ENCODE measurements at regions not wholly inside any gene's neighbourhood (a gene's known extent, or its start where the extent isn't known, plus 50 kb on each side); places are given as distances from the start of the nearest gene placed in this dataset.

DNA sequence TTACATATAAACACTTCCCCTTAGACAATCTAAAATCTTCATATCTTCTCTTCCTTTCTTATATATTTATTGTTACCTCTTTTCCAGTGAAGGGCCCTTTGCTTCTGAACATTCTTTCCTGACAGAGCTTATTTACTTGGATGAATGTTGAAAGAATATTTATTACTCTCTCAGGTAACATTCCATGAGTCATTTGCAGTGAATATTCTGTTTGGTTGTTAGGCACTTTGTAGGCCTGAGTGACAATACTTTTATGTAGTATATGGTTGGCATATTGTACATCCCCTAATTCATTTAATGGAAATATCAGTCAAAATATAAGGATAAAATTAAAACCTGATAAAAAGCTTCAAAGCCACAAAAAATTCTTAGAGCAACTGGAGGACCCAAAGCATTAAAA, 260.9 kb upstream of the KCNMB2 start:
- DNase-seq (ENCODE audit: low read depth), result no peak

GRCh38 chr3:178275793-178276192, 260.4 kb upstream of the KCNMB2 start:
- DNase-seq (ENCODE audit: low read depth), result no peak

DNA sequence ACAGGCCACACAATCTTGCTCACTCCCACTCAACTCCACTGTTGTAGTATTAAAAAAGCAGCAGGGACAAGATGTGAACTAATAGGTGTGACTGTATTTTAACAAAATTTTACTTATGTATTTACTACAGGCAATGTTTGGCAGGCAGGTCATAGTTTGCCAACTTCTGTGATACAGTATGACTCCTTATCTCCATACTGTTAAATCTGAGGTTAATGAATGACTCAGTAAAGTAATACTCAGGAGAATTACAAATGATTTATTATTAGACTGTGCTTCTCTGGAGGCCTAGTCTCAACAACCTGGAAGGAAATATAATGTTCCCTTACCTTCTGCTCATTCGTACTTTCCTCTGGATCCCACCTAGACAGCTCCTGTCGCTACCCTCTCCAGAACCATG, 258.6 kb upstream of the KCNMB2 start:
- no peak for DNase-seq (ENCODE audit: low read depth)

DNA sequence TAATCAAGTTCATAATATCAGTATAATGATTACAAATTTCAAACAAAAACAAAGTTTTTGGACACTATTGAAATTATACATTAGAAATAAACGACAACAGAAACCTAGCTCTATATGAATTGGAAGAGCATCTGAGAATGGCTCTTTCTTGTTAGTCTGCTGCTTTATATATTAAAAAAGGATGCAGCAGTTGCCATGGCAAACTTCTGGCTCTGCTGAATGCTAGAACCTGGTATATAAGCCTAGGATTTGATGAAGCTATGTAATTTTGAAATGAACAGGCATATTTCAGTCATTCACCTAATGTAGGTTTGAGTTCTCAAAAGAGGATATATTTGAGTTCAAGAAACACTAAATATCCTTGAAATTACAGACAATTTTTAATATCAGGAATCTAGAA, 252.7 kb upstream of the KCNMB2 start:
- DNase-seq (ENCODE audit: low read depth), result no peak

- no peak for DNase-seq (ENCODE audit: low read depth)
These were observed 252.1 kb upstream of the KCNMB2 start for GRCh38 chr3:178284181-178284580.

DNA sequence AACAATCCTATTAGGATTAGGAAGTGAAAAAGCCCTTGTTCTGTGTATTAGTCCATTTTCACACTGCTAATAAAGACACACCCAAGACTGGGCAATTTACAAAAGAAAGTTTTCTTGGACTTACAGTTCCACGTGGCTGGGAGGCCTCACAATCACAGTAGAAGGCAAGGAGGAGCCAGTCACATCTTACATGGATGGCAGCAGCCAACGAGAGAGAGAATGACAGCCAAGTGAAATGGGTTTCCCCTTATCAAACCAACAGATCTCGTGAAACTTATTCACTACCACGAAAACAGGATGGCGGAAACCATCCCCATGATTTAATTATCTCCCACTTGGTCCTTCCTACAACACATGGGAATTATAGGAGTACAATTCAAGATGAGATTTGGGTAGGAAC, 248.2 kb upstream of the KCNMB2 start:
- no peak for DNase-seq (ENCODE audit: low read depth)

GRCh38 chr3:178289544-178290160, 246.6 kb upstream of the KCNMB2 start:
- DNase-seq (ENCODE audit: low read depth), result no peak

DNA sequence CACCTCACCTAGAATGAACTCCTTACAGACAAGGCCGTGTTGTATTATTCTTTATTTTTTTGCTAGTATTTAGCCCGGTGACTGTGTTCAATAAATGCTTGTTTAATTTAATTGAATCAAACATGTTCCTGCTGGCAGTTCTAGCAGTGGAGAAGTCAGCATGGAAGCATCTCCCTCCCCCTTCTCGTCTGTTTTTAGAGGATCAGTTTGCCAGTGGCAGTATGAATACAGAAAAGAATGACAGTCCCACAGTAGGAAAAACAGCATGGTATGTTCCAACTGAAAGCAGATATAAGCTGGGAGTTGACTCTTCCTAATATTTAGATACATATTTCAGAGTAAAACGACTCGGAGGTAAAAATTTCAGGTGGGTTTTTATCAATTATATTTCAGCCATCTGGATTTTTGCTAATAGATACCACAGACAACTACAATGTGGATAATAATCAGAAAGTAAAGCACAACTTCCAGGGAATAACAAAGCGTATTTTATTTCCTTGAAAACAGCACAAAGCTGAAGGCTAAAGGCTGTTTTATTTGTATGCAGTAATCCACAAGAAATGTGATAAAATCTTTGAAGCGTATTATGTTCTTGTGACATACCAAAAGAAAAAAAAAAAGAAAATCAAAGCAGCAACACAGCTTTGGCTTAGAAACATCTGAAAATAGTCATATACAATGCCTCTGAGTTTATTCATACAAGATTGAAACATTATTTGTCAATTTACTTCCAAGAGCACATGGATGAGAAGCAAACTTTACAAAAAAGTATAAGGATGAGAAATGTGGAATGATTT, 244.5 kb upstream of the KCNMB2 start:
- DNase-seq (ENCODE audit: low read depth), result no peak

DNA sequence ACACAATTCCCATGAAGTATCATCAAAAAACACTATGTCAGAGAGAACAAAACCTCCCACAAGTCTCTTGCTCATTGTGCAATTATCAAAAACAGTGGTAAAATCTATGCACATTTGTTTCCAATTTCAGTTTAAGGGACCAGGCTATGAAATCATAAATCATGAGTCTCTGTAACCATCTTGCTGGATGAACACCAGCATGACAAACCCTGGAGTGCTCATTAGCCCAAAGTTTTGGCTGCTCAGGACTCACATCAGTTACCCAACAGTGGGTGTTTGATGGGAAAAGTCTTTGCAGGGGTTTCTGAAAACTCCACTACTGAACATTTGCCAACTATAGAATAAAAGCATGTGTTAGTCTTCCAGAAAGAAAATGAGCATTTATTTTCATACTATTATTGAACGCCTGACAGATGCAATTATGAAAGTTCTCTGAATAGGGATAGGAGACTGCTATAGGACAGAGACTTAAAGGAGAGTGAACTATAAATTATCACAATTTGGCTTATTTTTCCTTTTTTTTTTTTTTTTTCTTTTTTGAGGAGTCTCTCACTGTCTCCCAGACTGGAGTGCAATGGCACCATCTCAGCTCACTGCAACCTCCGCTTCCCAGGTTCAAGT, 240.8 kb upstream of the KCNMB2 start:
- DNase-seq (ENCODE audit: low read depth), result no peak

DNA sequence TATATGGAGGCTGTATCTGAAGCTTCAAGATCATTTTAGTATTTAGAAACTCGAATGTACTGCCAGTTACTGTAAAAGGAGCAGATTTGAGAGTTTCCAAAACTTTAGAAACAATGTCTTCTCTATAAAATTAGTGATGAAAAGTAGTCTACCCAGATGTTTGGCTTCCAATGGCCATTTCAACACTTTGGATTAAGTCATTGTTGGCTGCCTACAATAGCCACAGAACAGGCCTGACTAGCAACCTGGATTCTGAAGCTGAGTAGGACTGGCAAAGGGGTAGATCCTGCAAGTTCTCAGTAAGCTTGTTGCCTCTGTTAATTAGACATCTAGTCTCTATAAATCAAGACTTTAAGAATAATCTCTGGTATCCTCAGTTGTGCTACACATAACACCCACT, 239.0 kb upstream of the KCNMB2 start:
- DNase-seq (ENCODE audit: low read depth), result no peak

DNA sequence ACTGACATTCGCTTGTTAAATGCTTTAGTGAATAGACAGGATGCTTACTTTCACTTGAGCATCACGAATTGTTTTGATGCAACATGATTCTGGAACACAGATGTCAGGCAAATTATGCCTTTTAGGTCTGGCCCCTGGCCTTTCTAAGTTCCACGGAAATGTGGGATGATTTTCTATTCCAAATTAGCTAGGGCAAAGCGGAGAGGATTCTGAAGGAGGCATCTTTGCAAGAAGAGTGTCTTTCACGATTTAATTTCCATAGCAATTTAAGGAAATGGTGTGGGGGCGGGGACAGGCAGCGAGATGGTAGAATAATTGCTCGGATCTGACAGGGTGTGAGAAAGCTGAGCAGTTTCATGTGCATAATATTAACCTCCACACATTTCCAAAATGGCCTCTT, 238.5 kb upstream of the KCNMB2 start:
- no peak for DNase-seq (ENCODE audit: low read depth)

DNA sequence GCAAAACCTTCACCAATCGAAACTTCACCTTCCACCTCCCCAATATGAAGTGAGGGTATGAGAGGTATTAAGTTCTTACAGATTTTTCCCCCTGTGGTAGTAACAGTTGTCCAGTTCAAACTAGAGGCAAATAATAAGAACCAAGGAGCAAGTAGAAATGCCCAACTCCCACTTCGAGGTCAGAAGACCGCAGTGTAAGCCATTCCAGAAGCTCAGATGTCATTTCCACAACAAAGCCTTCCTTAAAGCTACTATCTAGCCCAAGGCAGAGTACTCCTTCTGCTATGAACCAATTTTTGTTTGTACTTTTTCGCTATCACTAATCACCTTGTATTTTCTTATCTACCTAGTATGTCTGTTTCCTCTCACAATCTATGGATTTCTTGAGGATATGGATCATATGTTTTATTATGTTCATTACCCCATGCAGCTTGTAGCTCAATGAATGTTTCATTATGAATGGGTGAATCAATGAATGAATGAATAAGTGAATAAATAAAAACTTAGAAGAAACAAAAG, 235.7 kb upstream of the KCNMB2 start:
- DNase-seq (ENCODE audit: low read depth), result no peak

- no peak for DNase-seq (ENCODE audit: low read depth)
These were observed 233.0 kb upstream of the KCNMB2 start for GRCh38 chr3:178302966-178303930.

DNA sequence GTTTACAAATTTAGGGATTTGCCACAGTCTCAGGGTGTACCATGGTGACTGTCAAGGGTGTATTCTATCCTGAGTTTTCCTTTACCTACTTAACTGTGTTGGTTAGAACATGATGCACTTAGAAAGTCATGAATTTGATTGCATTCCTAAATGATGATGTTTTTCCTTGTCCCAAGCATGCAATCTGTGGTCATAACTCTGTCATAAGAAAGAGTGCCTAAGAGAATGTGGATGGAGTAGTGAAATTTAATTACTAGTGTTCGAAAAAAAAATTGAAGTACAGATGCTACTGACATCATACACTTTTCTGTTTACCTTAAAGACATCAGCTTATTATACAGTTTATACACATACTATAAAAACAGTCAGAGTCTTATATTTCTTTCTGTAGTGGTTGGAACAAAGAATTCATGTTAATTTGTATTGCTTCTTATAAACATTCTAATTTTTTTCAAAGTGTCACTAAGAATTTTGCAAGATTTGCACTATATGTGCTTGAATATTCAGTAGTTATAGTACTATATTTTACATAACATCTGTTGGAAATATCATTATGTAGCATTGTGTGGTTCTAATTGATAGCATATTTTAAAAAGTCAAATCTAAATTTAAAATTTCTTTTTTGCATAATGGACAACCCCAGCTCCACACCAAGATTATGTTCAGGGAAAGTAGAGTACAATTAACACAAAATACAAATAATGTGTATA, 231.3 kb upstream of the KCNMB2 start:
- DNase-seq (ENCODE audit: low read depth), result peak; percentile 56

GRCh38 chr3:178306432-178307115, 229.7 kb upstream of the KCNMB2 start:
- DNase-seq (ENCODE audit: low read depth), result no peak

DNA sequence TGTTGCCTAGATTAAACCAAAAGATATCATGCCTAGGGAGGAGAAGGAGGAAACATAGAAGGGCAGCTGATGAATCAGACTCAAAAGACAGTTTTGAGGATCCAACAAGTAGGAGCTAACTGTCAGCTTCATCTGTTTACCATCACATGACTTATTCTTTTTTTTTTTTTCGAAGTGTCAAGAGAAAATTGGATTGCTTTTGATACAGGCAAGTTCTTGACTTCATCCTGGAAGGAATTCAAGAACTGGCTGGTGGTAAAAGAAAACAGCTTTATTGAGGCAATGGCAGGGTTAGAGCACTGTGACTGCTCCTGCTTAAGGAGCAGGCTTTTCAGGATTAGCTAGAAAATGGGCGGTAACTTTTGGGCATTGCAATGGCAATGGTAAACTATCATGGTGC, 227.5 kb upstream of the KCNMB2 start:
- DNase-seq (ENCODE audit: low read depth), result peak; percentile 17

- no peak for DNase-seq (ENCODE audit: low read depth)
These were observed 225.3 kb upstream of the KCNMB2 start for GRCh38 chr3:178310949-178311348.

DNA sequence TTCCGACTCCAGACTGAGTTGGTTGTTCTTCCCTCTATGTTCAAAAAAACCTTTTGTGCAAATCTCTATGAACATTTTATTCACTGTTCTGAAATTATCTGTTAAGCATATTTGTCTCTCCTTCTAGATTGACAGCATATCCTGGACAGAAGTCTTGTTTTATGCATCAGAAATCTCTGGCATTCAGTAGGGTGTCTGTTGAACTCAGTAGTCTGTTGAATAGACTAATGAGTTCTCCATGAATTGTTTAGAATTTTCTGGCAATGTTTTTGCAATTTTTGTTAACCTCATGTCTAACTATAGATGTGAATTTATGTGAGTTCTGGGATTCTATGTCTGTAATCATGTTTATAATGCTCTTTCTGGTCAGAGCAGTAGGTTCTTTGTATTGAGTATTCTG, 222.5 kb upstream of the KCNMB2 start:
- DNase-seq (ENCODE audit: low read depth), result no peak

- no peak for DNase-seq (ENCODE audit: low read depth)
These were observed 217.9 kb upstream of the KCNMB2 start for GRCh38 chr3:178318340-178318739.

All from HT1080 (cell line).